ENCODE measurements at regions not wholly inside any gene's neighbourhood (a gene's known extent, or its start where the extent isn't known, plus 50 kb on each side); places are given as distances from the start of the nearest gene placed in this dataset.

DNA sequence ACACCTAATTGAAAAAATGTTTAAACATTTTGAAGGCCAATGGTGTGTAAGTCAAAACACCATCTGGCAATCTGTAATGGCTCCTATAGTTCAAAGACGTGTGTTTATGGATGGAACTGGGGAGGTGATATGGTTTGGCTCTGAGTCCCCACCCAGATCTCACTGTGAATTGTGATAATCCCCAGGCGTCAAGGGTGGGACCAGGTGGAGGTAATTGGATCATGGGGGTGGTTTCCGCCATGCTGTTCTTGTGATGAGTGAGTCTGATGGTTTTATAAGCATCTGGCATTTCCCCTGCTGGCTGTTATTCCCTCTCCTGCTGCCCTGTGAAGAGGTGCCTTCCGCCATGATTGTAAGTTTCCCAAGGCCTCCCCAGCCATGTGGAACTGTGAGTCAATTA, 52.2 kb downstream of the ADRA2C start:
- TF ChIP-seq SUZ12 (IDR thresholded peaks at IDR 0.05; ENCODE audit: extremely low read depth, insufficient read depth, insufficient read length) (no peak), YY1 (IDR thresholded peaks at IDR 0.05; ENCODE audit: insufficient read depth, insufficient read length) (no peak), ZNF274 (IDR thresholded peaks at IDR 0.05; ENCODE audit: low read depth, low read length) (no peak)
- H3K4me3 ChIP-seq (ENCODE audit: insufficient read length, low read depth) = no peak overlapping the region
- no peak for DNase-seq (ENCODE audit: low read depth, low spot score)
- no peak overlapping the region for H3K9ac ChIP-seq (ENCODE audit: insufficient read length, low read depth)
- H3K9me3 ChIP-seq (ENCODE audit: insufficient read depth, low read length) = peaks cover 6% of the 10 kb centered on the region; the same call in 1 of the 2 replicates
- peaks cover 11% of the 10 kb centered on the region for H3K4me1 ChIP-seq (ENCODE audit: insufficient read depth, insufficient read length)
- peaks cover 2% of the 10 kb centered on the region for H3K27me3 ChIP-seq (ENCODE audit: insufficient read depth, insufficient read length)
- no peaks in the 10 kb centered on the region for H3K36me3 ChIP-seq (ENCODE audit: insufficient read depth, insufficient read length, low read length)

DNA sequence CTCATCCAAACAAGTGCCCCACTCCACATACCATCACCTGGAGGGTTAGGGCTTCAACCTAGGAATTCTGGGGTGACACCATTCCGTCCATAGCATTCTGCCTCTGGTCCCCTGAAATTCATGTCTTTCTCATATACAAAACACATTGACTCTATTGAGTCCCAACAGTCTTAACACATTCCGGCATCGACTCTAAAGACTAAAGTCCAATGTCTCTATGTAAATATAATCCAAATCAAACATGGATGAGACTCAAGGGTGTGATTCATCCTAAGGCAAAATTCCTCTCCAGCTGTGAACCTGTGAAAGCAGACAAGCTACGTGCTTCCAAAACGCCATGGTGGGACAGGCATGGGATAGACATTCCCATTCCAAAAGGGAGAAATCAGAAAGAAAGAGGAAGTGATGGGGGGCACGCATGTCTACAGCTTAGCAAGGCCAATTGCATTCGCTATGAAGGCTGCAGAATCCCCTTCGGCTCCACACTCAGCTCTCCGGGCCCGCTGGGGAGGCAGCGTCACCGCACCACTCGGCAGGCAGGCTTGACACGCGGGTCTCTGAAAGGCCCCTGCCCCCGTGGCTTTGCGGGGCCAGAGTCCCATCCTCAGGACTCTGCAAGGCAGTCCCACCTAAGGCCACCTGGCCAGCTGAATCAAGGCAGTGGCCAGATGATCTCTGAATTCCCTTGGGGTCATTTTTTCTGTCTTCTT, 53.2 kb downstream of the ADRA2C start:
- TF ChIP-seq ZNF274 (IDR thresholded peaks at IDR 0.05; ENCODE audit: low read depth, low read length) = no peak
- no peak for TF ChIP-seq YY1 (IDR thresholded peaks at IDR 0.05; ENCODE audit: insufficient read depth, insufficient read length)
- TF ChIP-seq SUZ12 (IDR thresholded peaks at IDR 0.05; ENCODE audit: extremely low read depth, insufficient read depth, insufficient read length) = no peak
- Histone ChIP-seq H3K4me3 (ENCODE audit: insufficient read length, low read depth) (no peak overlapping the region), H3K4me1 (ENCODE audit: insufficient read depth, insufficient read length) (peaks cover 11% of the 10 kb centered on the region), H3K27me3 (ENCODE audit: insufficient read depth, insufficient read length) (peaks cover 8% of the 10 kb centered on the region), H3K9me3 (ENCODE audit: insufficient read depth, low read length) (peaks cover 6% of the 10 kb centered on the region; the same call in 1 of the 2 replicates), H3K9ac (ENCODE audit: insufficient read length, low read depth) (no peak overlapping the region), H3K36me3 (ENCODE audit: insufficient read depth, insufficient read length, low read length) (no peaks in the 10 kb centered on the region)
- DNase-seq (ENCODE audit: low read depth, low spot score) = no peak

DNA sequence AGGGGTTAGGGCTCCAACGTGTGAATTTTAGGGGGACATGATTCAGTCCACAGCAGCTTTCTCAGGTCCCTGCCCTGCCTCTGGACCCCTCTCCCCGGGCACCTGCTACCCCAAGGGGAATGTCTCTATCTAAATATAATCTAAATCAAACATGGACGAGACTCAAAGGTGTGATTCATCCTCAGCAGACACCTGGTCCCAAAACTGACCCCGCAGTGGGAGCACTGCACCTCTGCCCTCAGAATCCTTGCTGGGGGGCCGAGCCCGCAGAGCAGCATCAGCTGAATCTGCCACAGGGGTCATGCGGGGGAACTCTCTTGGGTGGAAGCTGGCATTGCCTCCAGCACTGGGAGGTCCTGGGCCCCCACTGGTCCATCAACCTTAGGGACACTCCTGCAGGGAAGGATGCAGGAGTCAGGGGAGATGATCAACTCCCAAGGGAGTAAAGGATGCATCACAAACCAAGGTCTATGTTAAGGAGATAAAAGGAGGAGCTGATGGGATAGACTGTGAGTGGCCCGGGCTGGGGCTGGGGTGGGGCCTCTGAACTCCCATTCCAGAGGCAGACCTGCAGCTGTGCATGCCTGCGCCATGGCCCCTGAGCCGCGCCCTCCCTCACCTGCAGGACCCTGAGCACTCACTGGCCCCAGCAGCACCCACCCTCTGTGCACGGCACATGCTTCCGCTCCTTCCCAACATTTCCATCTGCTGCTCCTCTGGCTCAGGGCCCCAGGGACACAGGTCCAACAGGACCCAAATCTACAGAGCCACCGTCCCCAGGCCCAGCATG, 54.0 kb downstream of the ADRA2C start:
- H3K36me3 ChIP-seq (ENCODE audit: insufficient read depth, insufficient read length, low read length) = no peaks in the 10 kb centered on the region
- H3K9ac ChIP-seq (ENCODE audit: insufficient read length, low read depth) = no peak overlapping the region
- peaks cover 13% of the 10 kb centered on the region for H3K4me1 ChIP-seq (ENCODE audit: insufficient read depth, insufficient read length)
- H3K9me3 ChIP-seq (ENCODE audit: insufficient read depth, low read length) = peaks cover 6% of the 10 kb centered on the region; the same call in 1 of the 2 replicates
- DNase-seq (ENCODE audit: low read depth, low spot score) = no peak
- TF ChIP-seq ZNF274 (IDR thresholded peaks at IDR 0.05; ENCODE audit: low read depth, low read length) (no peak), YY1 (IDR thresholded peaks at IDR 0.05; ENCODE audit: insufficient read depth, insufficient read length) (no peak), SUZ12 (IDR thresholded peaks at IDR 0.05; ENCODE audit: extremely low read depth, insufficient read depth, insufficient read length) (no peak)
- no peak overlapping the region for H3K4me3 ChIP-seq (ENCODE audit: insufficient read length, low read depth)
- H3K27me3 ChIP-seq (ENCODE audit: insufficient read depth, insufficient read length) = peaks cover 12% of the 10 kb centered on the region

DNA sequence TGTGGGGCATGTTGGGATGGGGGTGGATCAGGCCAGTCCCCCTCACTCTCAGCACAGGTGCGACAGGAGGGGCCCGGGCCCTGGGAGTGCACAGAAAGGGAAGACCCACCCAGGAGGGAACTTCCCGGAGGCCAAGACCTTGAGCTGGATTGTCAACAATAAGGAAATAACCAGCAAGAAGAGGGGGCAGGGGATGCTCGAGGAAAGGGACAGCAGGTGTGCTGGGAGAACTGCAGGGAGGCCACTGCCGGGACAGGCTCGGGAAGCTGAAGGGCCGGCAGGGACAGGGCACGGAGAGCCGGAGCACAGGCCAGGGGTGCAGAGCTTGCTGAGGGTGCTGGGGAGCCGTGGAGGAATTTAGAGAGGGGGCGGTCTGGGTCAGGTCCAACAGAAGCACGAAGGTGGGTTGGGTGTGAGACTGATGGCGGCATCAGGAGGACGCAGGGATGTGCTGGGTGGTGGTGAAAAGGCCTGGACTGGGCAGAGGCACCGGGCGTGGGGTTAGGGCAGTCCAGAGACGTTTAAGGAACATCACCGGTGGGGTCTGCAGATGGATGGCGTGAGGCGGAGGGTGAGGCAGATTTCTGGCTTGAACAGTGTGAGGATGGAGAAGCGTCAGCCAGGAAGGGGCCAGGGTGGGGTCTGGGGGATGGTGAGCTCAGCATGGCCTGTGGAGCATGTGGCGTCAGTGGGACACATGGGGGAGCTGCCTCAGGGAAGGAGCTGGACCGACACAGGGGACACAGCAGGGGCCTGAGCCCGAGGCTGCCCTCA, 54.8 kb downstream of the ADRA2C start:
- Histone ChIP-seq H3K4me3 (ENCODE audit: insufficient read length, low read depth) (no peak overlapping the region), H3K27me3 (ENCODE audit: insufficient read depth, insufficient read length) (peaks cover 11% of the 10 kb centered on the region), H3K4me1 (ENCODE audit: insufficient read depth, insufficient read length) (peaks cover 13% of the 10 kb centered on the region), H3K36me3 (ENCODE audit: insufficient read depth, insufficient read length, low read length) (no peaks in the 10 kb centered on the region), H3K9ac (ENCODE audit: insufficient read length, low read depth) (no peak overlapping the region), H3K9me3 (ENCODE audit: insufficient read depth, low read length) (peaks cover 6% of the 10 kb centered on the region; the same call in 1 of the 2 replicates)
- DNase-seq (ENCODE audit: low read depth, low spot score) = no peak
- no peak for TF ChIP-seq SUZ12 (IDR thresholded peaks at IDR 0.05; ENCODE audit: extremely low read depth, insufficient read depth, insufficient read length)

DNA sequence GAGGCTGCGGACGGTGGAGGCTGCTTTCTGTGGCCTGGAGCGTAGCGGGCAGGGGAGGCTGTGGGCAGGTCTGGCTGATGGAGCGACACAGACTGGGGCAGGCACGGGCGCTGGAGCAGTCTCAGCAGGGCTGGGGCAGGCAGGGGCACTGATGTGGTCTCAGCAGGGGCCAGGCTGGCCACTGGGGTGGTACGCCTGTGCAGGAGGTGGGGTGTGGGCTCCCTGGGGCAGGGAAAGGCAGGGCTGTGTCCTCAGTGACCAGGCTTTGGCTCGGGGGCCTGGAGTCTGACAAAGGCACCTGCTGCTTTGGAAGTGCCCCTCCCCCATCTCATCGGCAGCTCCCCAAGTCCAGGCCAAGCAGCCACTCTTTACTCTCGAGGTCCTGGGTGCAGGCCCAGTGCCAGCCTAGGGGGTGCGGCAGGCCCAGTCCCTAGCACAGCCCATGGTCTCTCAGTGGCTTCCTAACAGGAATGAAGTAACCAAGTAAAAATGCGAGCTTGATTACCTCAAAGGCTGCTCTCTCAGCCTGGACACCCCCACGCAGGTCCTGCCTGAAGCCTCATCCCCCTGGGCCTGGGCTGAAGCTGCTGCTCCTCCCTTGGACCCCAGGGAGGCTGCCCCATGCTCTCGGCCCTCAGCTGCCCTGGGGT, 55.5 kb downstream of the ADRA2C start:
- DNase-seq (ENCODE audit: low read depth, low spot score) = no peak
- peaks cover 9% of the 10 kb centered on the region for H3K27me3 ChIP-seq (ENCODE audit: insufficient read depth, insufficient read length)

DNA sequence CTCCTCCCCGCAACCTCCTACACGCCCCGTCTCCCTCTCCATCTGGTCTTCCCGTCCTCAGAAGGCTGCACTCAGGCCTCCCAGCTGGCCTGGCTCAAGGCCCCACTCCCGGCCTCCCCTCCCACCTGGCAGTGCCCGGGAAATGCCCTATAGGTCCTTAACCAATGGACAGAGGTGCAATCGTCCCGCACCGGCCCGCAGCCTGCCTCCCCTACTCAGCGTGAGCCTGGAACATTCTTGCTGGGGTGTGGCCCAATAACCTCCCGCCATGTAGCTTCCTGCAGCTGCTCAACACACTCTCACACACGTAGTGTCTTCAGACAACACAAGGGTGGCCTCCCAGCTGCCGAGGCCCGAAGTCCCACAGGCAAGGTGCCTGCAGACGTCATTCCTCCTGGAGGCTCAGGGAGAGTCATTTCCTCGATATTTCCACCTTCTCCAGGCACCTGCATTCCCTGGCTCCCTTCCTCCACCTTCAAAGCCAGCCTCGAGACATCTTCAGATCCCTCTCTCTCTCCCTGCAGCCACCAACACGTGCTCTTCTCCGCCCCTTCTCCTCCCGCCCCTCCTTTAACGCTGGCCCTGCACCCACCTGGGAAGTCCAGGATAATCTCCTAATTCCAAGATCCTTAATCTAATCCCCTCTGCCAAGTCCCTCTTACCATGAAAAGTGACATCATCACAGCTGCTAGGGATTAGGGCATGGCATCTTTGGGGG, 56.2 kb downstream of the ADRA2C start:
- H3K36me3 ChIP-seq (ENCODE audit: insufficient read depth, insufficient read length, low read length) = no peaks in the 10 kb centered on the region
- peak overlapping the region; percentile 23 for H3K9ac ChIP-seq (ENCODE audit: insufficient read length, low read depth)
- H3K27me3 ChIP-seq (ENCODE audit: insufficient read depth, insufficient read length) = peaks cover 9% of the 10 kb centered on the region
- H3K9me3 ChIP-seq (ENCODE audit: insufficient read depth, low read length) = peaks cover under 1% of the 10 kb centered on the region; the same call in 1 of the 2 replicates
- H3K4me3 ChIP-seq (ENCODE audit: insufficient read length, low read depth) = no peak overlapping the region
- H3K4me1 ChIP-seq (ENCODE audit: insufficient read depth, insufficient read length) = peaks cover 13% of the 10 kb centered on the region
- TF ChIP-seq SUZ12 (IDR thresholded peaks at IDR 0.05; ENCODE audit: extremely low read depth, insufficient read depth, insufficient read length) = no peak
- TF ChIP-seq ZNF274 (IDR thresholded peaks at IDR 0.05; ENCODE audit: low read depth, low read length) = no peak
- TF ChIP-seq YY1 (IDR thresholded peaks at IDR 0.05; ENCODE audit: insufficient read depth, insufficient read length) = no peak
- DNase-seq (ENCODE audit: low read depth, low spot score) = no peak

More for the DNA sequence above, 55.5 kb downstream of the ADRA2C start:
- Histone ChIP-seq H3K9ac (ENCODE audit: insufficient read length, low read depth) (peak overlapping the region; percentile 23), H3K36me3 (ENCODE audit: insufficient read depth, insufficient read length, low read length) (no peaks in the 10 kb centered on the region), H3K4me3 (ENCODE audit: insufficient read length, low read depth) (no peak overlapping the region), H3K9me3 (ENCODE audit: insufficient read depth, low read length) (peaks cover 6% of the 10 kb centered on the region; the same call in 1 of the 2 replicates), H3K4me1 (ENCODE audit: insufficient read depth, insufficient read length) (peaks cover 13% of the 10 kb centered on the region)
- TF ChIP-seq YY1 (IDR thresholded peaks at IDR 0.05; ENCODE audit: insufficient read depth, insufficient read length) (no peak), ZNF274 (IDR thresholded peaks at IDR 0.05; ENCODE audit: low read depth, low read length) (no peak), SUZ12 (IDR thresholded peaks at IDR 0.05; ENCODE audit: extremely low read depth, insufficient read depth, insufficient read length) (no peak)

Data from NT2/D1 (cell line).